ENCODE measurements at regions not wholly inside any gene's neighbourhood (a gene's known extent, or its start where the extent isn't known, plus 50 kb on each side); places are given as distances from the start of the nearest gene placed in this dataset.

DNA sequence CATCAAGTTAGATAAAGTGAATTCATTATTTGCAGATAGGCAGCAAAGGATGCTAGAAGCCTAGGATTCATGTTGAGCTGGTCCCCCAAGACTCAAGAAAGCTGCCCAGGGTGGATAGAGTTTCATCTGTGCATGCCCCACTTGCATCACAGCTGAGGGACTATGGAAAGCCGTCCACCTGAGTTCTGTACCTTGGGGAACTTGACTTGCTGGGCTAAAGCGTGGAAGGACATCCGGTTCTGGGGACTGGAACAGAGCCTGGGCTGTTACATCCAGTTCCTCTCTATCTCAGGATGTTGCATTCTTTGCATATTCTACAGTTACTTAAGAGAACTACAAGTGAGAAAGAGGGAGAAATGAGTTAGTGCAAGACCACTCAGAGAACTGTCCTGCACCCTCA, 458.4 kb downstream of the SHISA9 start:
- 84 to 86% methylated on average over 3 of the region's 3 CpGs for WGBS, 2 donors
- intact Hi-C loops (cut with DNase I), result no loop called here
- peaks cover 0 to 21% (median 11%) of the 10 kb centered on the region in 11 donors for H3K9me3 ChIP-seq
- DNase-seq, result no peak
- TF ChIP-seq, protein P1, sequence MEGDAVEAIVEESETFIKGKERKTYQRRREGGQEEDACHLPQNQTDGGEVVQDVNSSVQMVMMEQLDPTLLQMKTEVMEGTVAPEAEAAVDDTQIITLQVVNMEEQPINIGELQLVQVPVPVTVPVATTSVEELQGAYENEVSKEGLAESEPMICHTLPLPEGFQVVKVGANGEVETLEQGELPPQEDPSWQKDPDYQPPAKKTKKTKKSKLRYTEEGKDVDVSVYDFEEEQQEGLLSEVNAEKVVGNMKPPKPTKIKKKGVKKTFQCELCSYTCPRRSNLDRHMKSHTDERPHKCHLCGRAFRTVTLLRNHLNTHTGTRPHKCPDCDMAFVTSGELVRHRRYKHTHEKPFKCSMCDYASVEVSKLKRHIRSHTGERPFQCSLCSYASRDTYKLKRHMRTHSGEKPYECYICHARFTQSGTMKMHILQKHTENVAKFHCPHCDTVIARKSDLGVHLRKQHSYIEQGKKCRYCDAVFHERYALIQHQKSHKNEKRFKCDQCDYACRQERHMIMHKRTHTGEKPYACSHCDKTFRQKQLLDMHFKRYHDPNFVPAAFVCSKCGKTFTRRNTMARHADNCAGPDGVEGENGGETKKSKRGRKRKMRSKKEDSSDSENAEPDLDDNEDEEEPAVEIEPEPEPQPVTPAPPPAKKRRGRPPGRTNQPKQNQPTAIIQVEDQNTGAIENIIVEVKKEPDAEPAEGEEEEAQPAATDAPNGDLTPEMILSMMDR (IDR thresholded peaks at IDR 0.05), result no peak
- ATAC-seq, result no peak
- H3K27me3 ChIP-seq, result peaks cover 0 to 8% (median 0%) of the 10 kb centered on the region in 7 donors
- H3K4me1 ChIP-seq, result no peaks in the 10 kb centered on the region
- no peak overlapping the region for H3K4me3 ChIP-seq
- no peak overlapping the region for H3K27ac ChIP-seq
- H3K36me3 ChIP-seq, result no peaks in the 10 kb centered on the region

DNA sequence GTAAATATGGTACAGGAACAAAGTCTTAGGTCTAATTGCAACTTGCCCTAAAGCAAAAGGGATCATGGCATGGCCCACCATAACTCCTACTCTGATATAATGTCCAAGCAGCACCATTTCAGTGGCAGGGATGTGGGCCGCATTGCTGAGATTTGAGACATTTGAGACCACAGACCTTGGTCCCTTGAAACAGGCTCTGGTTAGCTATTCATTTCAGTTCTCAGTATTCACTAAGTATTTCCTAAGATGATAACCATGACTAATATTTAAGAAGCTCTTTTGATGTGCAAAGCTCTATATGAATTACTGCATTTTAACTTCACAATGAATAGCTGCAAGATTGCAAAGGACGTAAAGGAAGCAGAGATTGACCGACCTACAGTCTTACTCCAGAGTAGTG, 471.0 kb downstream of the SHISA9 start:
- 91 to 92% methylated on average over 3 of the region's 3 CpGs for WGBS, 2 donors
- no peaks in the 10 kb centered on the region for H3K4me1 ChIP-seq
- DNase-seq (no peak), ATAC-seq (no peak)
- intact Hi-C loops (cut with DNase I), result no loop called here
- no peaks in the 10 kb centered on the region for H3K36me3 ChIP-seq
- TF ChIP-seq, protein P1 (IDR thresholded peaks at IDR 0.05), result no peak
- H3K9me3 ChIP-seq, result peaks cover 0 to 29% (median 5%) of the 10 kb centered on the region in 11 donors
- H3K4me3 ChIP-seq, result no peak overlapping the region
- H3K27me3 ChIP-seq, result no peaks in the 10 kb centered on the region
- H3K27ac ChIP-seq, result no peak overlapping the region

DNA sequence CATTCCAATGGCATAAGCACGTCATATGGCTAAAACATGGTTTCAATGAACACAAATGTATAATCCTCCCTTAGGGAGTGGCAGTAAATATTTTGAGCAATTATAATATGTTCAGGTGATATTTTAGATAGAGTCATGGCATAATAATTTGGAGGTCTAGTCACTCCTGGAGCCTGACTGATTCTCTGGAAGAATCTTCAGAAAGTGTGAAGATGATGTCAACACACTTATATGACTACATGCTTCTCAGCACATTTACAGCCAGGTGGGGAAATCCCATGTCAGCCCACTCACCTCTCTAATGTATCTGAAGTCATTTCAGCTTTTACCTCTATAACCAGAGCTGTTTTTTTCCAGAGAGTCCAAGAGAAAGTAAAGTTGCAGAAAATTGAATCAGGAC, 474.8 kb downstream of the SHISA9 start:
- Histone ChIP-seq H3K4me3 (no peak overlapping the region), H3K36me3 (no peaks in the 10 kb centered on the region), H3K9me3 (peaks cover 0 to 50% (median 7%) of the 10 kb centered on the region in 11 donors), H3K27ac (no peak overlapping the region), H3K4me1 (no peaks in the 10 kb centered on the region), H3K27me3 (no peaks in the 10 kb centered on the region)
- TF ChIP-seq, protein P1 (IDR thresholded peaks at IDR 0.05), result no peak
- intact Hi-C loops (cut with DNase I), result no loop called here
- 60 to 63% methylated on average over 1 of the region's 1 CpG for WGBS, 2 donors
- ATAC-seq (no peak), DNase-seq (no peak)

DNA sequence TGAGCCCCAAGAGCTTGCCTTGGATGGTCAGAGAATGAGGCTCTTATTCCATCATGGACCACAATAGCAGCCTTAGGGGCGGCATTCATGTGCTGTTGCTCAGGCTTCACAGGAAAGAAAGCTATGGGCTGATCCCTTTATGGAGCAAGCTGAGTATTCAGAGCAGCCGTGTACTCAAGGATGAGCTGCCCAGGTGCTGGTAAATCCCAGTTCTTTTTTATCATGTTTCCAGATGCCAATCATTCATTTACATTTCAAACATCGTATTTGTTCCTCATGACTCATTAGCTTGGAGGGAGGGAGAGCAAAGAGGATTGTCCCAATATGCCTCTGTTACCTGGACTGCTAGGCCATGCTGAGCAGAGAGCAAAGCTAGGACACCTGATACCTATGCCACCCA, 475.7 kb downstream of the SHISA9 start:
- intact Hi-C loops (cut with DNase I), result no loop called here
- TF ChIP-seq, protein P1 (IDR thresholded peaks at IDR 0.05), result no peak

More for the DNA sequence above, 475.7 kb downstream of the SHISA9 start:
- H3K27me3 ChIP-seq, result no peaks in the 10 kb centered on the region
- H3K4me3 ChIP-seq, result no peak overlapping the region
- H3K36me3 ChIP-seq, result no peaks in the 10 kb centered on the region
- WGBS, 2 donors, result 68 to 76% methylated on average over 3 of the region's 3 CpGs
- H3K27ac ChIP-seq, result no peak overlapping the region
- peaks cover 0 to 54% (median 7%) of the 10 kb centered on the region in 11 donors for H3K9me3 ChIP-seq
- no peaks in the 10 kb centered on the region for H3K4me1 ChIP-seq
- no peak for DNase-seq
- ATAC-seq, result no peak

Measured in heart right ventricle (tissue), 16 donors.